ENCODE measurements at regions not wholly inside any gene's neighbourhood (a gene's known extent, or its start where the extent isn't known, plus 50 kb on each side); places are given as distances from the start of the nearest gene placed in this dataset.

- H3K4me1 Mint-ChIP-seq (ENCODE audit: low read depth) = no peaks in the 10 kb centered on the region
- H3K27ac Mint-ChIP-seq = no peak overlapping the region
- H3K36me3 Mint-ChIP-seq (ENCODE audit: low read depth) = no peaks in the 10 kb centered on the region
- H3K4me3 Mint-ChIP-seq = no peak overlapping the region
- peaks cover 14% of the 10 kb centered on the region for H3K27me3 Mint-ChIP-seq
- intact Hi-C loops (cut with micrococcal nuclease) = no loop called here
- H3K9me3 Mint-ChIP-seq = no peaks in the 10 kb centered on the region
Observed at GRCh38 chr5:3197304-3198073, 398.1 kb upstream of the IRX1 start.

DNA sequence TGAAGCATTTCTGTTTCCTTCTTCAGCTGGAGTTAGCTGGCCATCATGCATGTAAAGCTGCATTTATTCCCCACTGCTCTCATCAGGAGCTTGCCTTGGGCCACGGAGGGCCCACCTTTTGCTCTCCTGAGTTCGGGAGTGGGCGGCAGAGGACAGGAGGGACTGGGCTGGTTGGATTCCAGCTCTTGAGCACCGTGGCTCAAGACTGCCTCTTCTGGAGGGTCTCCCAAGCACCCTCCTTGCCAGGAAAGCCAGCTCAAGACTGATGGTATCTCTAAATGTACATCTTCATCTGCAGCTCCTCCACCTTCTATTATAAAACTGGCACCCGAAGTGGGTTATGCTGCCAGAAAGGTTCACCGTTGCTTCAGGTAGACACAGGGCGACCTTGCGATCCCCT is 399.6 kb upstream of the IRX1 start:
- Mint-ChIP-seq H3K36me3 (ENCODE audit: low read depth) (no peaks in the 10 kb centered on the region), H3K4me3 (no peak overlapping the region), H3K27me3 (peaks cover 14% of the 10 kb centered on the region), H3K27ac (no peak overlapping the region), H3K9me3 (no peaks in the 10 kb centered on the region), H3K4me1 (ENCODE audit: low read depth) (no peaks in the 10 kb centered on the region)
- intact Hi-C loops (cut with micrococcal nuclease) = no loop called here

- no peaks in the 10 kb centered on the region for H3K36me3 Mint-ChIP-seq (ENCODE audit: low read depth)
- intact Hi-C loops (cut with micrococcal nuclease) = no loop called here
Observed at GRCh38 chr5:3194684-3195083, 400.9 kb upstream of the IRX1 start.

GRCh38 chr5:3194271-3194670 is 401.4 kb upstream of the IRX1 start:
- H3K36me3 Mint-ChIP-seq (ENCODE audit: low read depth) = no peaks in the 10 kb centered on the region
- no peaks in the 10 kb centered on the region for H3K4me1 Mint-ChIP-seq (ENCODE audit: low read depth)
- no peak overlapping the region for H3K4me3 Mint-ChIP-seq
- intact Hi-C loops (cut with micrococcal nuclease) = no loop called here
- H3K9me3 Mint-ChIP-seq = no peaks in the 10 kb centered on the region
- no peak overlapping the region for H3K27ac Mint-ChIP-seq
- peaks cover 13% of the 10 kb centered on the region for H3K27me3 Mint-ChIP-seq

More at GRCh38 chr5:3194684-3195083, 400.9 kb upstream of the IRX1 start:
- Mint-ChIP-seq H3K9me3 (no peaks in the 10 kb centered on the region), H3K27ac (no peak overlapping the region), H3K4me3 (no peak overlapping the region), H3K4me1 (ENCODE audit: low read depth) (no peaks in the 10 kb centered on the region), H3K27me3 (peaks cover 14% of the 10 kb centered on the region)

- H3K4me3 Mint-ChIP-seq = no peak overlapping the region
- no peaks in the 10 kb centered on the region for H3K36me3 Mint-ChIP-seq (ENCODE audit: low read depth)
- H3K27ac Mint-ChIP-seq = no peak overlapping the region
- H3K9me3 Mint-ChIP-seq = no peaks in the 10 kb centered on the region
- H3K4me1 Mint-ChIP-seq (ENCODE audit: low read depth) = no peaks in the 10 kb centered on the region
- intact Hi-C loops (cut with micrococcal nuclease) = no loop called here
- no peaks in the 10 kb centered on the region for H3K27me3 Mint-ChIP-seq
Observed at GRCh38 chr5:3191585-3191984, 404.0 kb upstream of the IRX1 start.

GRCh38 chr5:3190930-3191329 is 404.7 kb upstream of the IRX1 start:
- Mint-ChIP-seq H3K36me3 (ENCODE audit: low read depth) (no peaks in the 10 kb centered on the region), H3K4me1 (ENCODE audit: low read depth) (no peaks in the 10 kb centered on the region), H3K27ac (no peak overlapping the region), H3K9me3 (no peaks in the 10 kb centered on the region), H3K4me3 (no peak overlapping the region), H3K27me3 (no peaks in the 10 kb centered on the region)
- intact Hi-C loops (cut with micrococcal nuclease) = no loop called here

DNA sequence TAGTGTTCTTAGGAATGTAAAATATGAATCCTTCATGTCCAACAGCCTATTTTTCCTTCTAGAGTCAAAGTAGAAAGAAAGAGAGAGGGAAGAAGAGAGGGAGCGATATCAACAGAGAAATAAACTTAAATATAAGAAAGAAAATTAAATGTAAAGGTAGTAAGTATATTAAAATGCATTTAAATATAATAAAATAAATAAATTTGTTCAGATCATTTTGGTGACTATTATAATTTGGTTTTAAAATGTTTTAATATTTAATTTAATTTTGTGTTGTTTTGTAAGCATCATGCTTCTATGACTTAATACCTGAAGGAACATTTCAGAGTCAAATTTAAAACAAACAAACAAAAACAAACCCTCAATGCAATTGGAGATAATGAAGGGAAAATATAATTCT is 405.2 kb upstream of the IRX1 start:
- no peaks in the 10 kb centered on the region for H3K9me3 Mint-ChIP-seq
- H3K36me3 Mint-ChIP-seq (ENCODE audit: low read depth) = no peaks in the 10 kb centered on the region
- intact Hi-C loops (cut with micrococcal nuclease) = no loop called here
- no peak overlapping the region for H3K27ac Mint-ChIP-seq
- H3K27me3 Mint-ChIP-seq = no peaks in the 10 kb centered on the region
- no peak overlapping the region for H3K4me3 Mint-ChIP-seq
- H3K4me1 Mint-ChIP-seq (ENCODE audit: low read depth) = no peaks in the 10 kb centered on the region

GRCh38 chr5:3187771-3188425 is 407.7 kb upstream of the IRX1 start:
- intact Hi-C loops (cut with micrococcal nuclease) = no loop called here
- Mint-ChIP-seq H3K27me3 (no peaks in the 10 kb centered on the region), H3K27ac (no peak overlapping the region), H3K4me1 (ENCODE audit: low read depth) (no peaks in the 10 kb centered on the region), H3K9me3 (no peaks in the 10 kb centered on the region), H3K4me3 (no peak overlapping the region), H3K36me3 (ENCODE audit: low read depth) (no peaks in the 10 kb centered on the region)

DNA sequence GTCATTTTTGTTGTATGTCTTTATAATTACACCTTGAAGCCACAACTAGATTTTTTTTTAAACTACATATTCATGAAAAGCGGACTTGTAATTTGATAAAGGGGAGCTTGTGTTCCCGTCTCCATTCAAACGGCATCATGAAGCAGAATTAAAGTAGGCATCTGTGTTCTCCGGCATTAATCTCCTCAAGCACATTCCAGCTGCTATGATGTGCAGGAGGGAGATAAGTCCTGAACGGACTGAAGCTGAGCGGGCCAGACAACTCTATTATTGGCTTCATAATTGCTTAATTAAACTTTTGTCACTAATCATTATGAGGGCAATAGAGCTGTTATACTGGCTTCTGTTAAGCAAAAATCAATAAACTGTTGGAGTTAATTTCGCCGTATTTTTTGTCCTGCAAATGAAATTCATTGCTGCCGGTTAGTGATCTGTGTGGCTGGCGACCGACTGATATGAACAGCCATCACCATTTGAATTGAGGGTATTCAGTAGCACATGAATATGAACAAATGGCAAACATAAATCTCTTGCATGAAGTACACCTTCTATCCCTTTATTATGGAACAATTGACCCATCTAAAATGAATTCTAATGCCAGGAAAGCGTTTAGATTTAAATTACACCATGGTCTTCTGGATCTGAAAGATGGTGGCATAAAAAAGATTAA is 408.8 kb upstream of the IRX1 start:
- no peaks in the 10 kb centered on the region for H3K27me3 Mint-ChIP-seq
- H3K4me1 Mint-ChIP-seq (ENCODE audit: low read depth) = no peaks in the 10 kb centered on the region
- no peak overlapping the region for H3K27ac Mint-ChIP-seq
- no peak overlapping the region for H3K4me3 Mint-ChIP-seq
- no peaks in the 10 kb centered on the region for H3K36me3 Mint-ChIP-seq (ENCODE audit: low read depth)
- intact Hi-C loops (cut with micrococcal nuclease) = no loop called here
- no peaks in the 10 kb centered on the region for H3K9me3 Mint-ChIP-seq

DNA sequence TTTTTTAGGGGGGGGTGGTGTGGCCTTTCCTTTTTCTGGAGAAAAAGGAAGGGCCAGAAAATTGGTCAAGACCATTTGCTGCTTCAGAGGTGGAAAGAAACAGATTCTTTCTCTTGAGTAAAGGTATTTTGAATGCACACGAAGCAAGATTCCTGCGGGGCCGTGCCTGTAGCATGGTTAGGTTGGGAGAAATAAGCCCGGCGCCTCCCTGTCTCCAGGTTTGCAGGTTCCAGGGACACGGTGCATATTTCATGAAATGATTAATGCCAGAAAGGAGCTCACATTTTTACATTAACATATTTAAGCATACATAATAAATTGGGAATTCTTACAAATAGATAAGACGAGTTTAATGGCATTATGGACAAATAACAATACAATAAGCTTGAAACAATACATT is 409.5 kb upstream of the IRX1 start:
- Mint-ChIP-seq H3K4me3 (no peak overlapping the region), H3K27me3 (no peaks in the 10 kb centered on the region), H3K36me3 (ENCODE audit: low read depth) (no peaks in the 10 kb centered on the region), H3K27ac (no peak overlapping the region), H3K9me3 (no peaks in the 10 kb centered on the region), H3K4me1 (ENCODE audit: low read depth) (no peaks in the 10 kb centered on the region)
- intact Hi-C loops (cut with micrococcal nuclease) = no loop called here

- Mint-ChIP-seq H3K4me3 (no peak overlapping the region), H3K36me3 (ENCODE audit: low read depth) (no peaks in the 10 kb centered on the region), H3K27ac (no peak overlapping the region), H3K27me3 (no peaks in the 10 kb centered on the region), H3K4me1 (ENCODE audit: low read depth) (no peaks in the 10 kb centered on the region), H3K9me3 (no peaks in the 10 kb centered on the region)
- intact Hi-C loops (cut with micrococcal nuclease) = no loop called here
Observed at GRCh38 chr5:3185488-3185887, 410.1 kb upstream of the IRX1 start.

- H3K36me3 Mint-ChIP-seq (ENCODE audit: low read depth) = no peaks in the 10 kb centered on the region
- intact Hi-C loops (cut with micrococcal nuclease) = no loop called here
- no peak overlapping the region for H3K27ac Mint-ChIP-seq
- no peaks in the 10 kb centered on the region for H3K27me3 Mint-ChIP-seq
- no peak overlapping the region for H3K4me3 Mint-ChIP-seq
- no peaks in the 10 kb centered on the region for H3K9me3 Mint-ChIP-seq
- H3K4me1 Mint-ChIP-seq (ENCODE audit: low read depth) = no peaks in the 10 kb centered on the region
Observed at GRCh38 chr5:3182133-3182876, 413.3 kb upstream of the IRX1 start.

DNA sequence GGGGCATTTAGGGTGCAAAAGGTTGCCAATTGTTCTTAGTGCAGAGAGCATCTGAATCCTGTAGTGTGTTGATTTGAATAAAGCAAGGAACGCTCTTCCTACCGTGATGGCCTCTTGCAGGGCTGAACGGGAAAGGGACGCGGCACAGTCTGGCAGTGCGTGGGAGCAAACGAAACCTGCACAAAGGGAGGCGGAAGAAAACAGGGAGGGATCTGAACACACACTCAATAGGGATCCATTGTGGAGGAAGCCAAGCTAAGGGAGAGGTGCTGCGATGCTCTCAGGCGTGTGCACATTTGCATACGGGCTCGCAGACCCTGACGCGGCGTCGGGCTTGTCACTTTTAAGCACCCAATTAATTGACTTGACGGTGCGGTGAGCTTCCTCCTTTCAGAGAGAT is 414.0 kb upstream of the IRX1 start:
- no peaks in the 10 kb centered on the region for H3K36me3 Mint-ChIP-seq (ENCODE audit: low read depth)
- H3K4me1 Mint-ChIP-seq (ENCODE audit: low read depth) = no peaks in the 10 kb centered on the region
- intact Hi-C loops (cut with micrococcal nuclease) = no loop called here
- no peaks in the 10 kb centered on the region for H3K27me3 Mint-ChIP-seq
- H3K9me3 Mint-ChIP-seq = no peaks in the 10 kb centered on the region
- no peak overlapping the region for H3K27ac Mint-ChIP-seq
- no peak overlapping the region for H3K4me3 Mint-ChIP-seq

- Mint-ChIP-seq H3K27ac (no peak overlapping the region), H3K36me3 (ENCODE audit: low read depth) (no peaks in the 10 kb centered on the region), H3K4me3 (no peak overlapping the region), H3K9me3 (no peaks in the 10 kb centered on the region), H3K27me3 (no peaks in the 10 kb centered on the region), H3K4me1 (ENCODE audit: low read depth) (no peaks in the 10 kb centered on the region)
- intact Hi-C loops (cut with micrococcal nuclease) = no loop called here
Observed at GRCh38 chr5:3180636-3181035, 415.0 kb upstream of the IRX1 start.
